GM12891 (cell line): ENCODE measurements at regions not wholly inside any gene's neighbourhood (a gene's known extent, or its start where the extent isn't known, plus 50 kb on each side); places are given as distances from the start of the nearest gene placed in this dataset.

Source experiments
- DNase-seq: peaks from one replicate; pipeline ENCODE4 v3.0.0; 2011; ENCODE audit warnings: low spot score; ENCODE audit not compliant: insufficient read length
- FAIRE-seq: peaks from 2 replicates; lab custom pipeline; 2011; peaks lifted over from hg19 to GRCh38; lab: Jason Lieb, UNC
- PAX5 ChIP-seq: IDR thresholded peaks from 2 replicates; pipeline ENCODE4 v1.6.1; 2011; ENCODE audit warnings: low read length, moderate library complexity, mild to moderate bottlenecking; ENCODE audit not compliant: insufficient read depth, severe bottlenecking
- POLR2A ChIP-seq: IDR thresholded peaks from 2 replicates; pipeline ENCODE4 v1.6.1; 2011; ENCODE audit warnings: low read depth, low read length, control low read depth
- POLR2AphosphoS5 ChIP-seq: IDR thresholded peaks from 2 replicates; pipeline ENCODE4 v1.6.1; 2011; ENCODE audit warnings: low read depth, low read length, control low read depth
- POU2F2 ChIP-seq: IDR thresholded peaks from 2 replicates; pipeline ENCODE4 v1.6.1; 2011; ENCODE audit warnings: low read depth, mild to moderate bottlenecking, control low read depth, low read length, moderate library complexity
- SPI1 ChIP-seq: IDR thresholded peaks from 2 replicates; pipeline ENCODE4 v1.6.1; 2011; ENCODE audit warnings: low read depth, low read length, control low read depth
- TAF1 ChIP-seq: IDR thresholded peaks from 2 replicates; pipeline ENCODE4 v1.6.1; 2011; ENCODE audit warnings: low read depth, low read length, control low read depth

- FAIRE-seq (no peak), DNase-seq (no peak)
- TF ChIP-seq POU2F2 (no peak), SPI1 (no peak), TAF1 (no peak), POLR2A (no peak), POLR2AphosphoS5 (no peak), PAX5 (no peak)
Observed at GRCh38 chrX:148385471-148385870, 114.9 kb upstream of the AFF2 start.

- TF ChIP-seq PAX5 (no peak), POLR2A (no peak), SPI1 (no peak), POU2F2 (no peak), TAF1 (no peak), POLR2AphosphoS5 (no peak)
- no peak for FAIRE-seq
- DNase-seq = no peak
Observed at GRCh38 chrX:148389629-148390028, 110.8 kb upstream of the AFF2 start.

- no peak for DNase-seq
- TF ChIP-seq PAX5 = no peak
- no peak for TF ChIP-seq SPI1
- no peak for TF ChIP-seq POU2F2
- TF ChIP-seq POLR2A = no peak
- TF ChIP-seq POLR2AphosphoS5 = no peak
- no peak for TF ChIP-seq TAF1
- no peak for FAIRE-seq
Observed at GRCh38 chrX:148412006-148412405, 88.4 kb upstream of the AFF2 start.

GRCh38 chrX:148416142-148416541, 84.3 kb upstream of the AFF2 start:
- FAIRE-seq = no peak
- DNase-seq = no peak
- no peak for TF ChIP-seq TAF1
- no peak for TF ChIP-seq POLR2AphosphoS5
- no peak for TF ChIP-seq SPI1

GRCh38 chrX:148416931-148417330, 83.5 kb upstream of the AFF2 start:
- no peak for FAIRE-seq
- TF ChIP-seq TAF1 (no peak), POLR2A (no peak), PAX5 (no peak), POU2F2 (no peak), SPI1 (no peak), POLR2AphosphoS5 (no peak)
- no peak for DNase-seq

GRCh38 chrX:148417934-148418333, 82.5 kb upstream of the AFF2 start:
- TF ChIP-seq TAF1 (no peak), POU2F2 (no peak), POLR2AphosphoS5 (no peak), POLR2A (no peak), SPI1 (no peak), PAX5 (no peak)
- FAIRE-seq (no peak), DNase-seq (no peak)

- DNase-seq (no peak), FAIRE-seq (no peak)
- TF ChIP-seq SPI1 = no peak
- TF ChIP-seq PAX5 = no peak
- no peak for TF ChIP-seq POLR2A
- no peak for TF ChIP-seq POLR2AphosphoS5
- no peak for TF ChIP-seq POU2F2
- TF ChIP-seq TAF1 = no peak
Observed at GRCh38 chrX:148422526-148422925, 77.9 kb upstream of the AFF2 start.

- FAIRE-seq = no peak
Observed at GRCh38 chrX:148424570-148424969, 75.8 kb upstream of the AFF2 start.

GRCh38 chrX:148426467-148426866, 74.0 kb upstream of the AFF2 start:
- no peak for FAIRE-seq
- DNase-seq = no peak
- TF ChIP-seq POLR2A (no peak), POU2F2 (no peak), POLR2AphosphoS5 (no peak)

More at GRCh38 chrX:148424570-148424969, 75.8 kb upstream of the AFF2 start:
- no peak for DNase-seq
- TF ChIP-seq POLR2A = no peak
- no peak for TF ChIP-seq POLR2AphosphoS5
- TF ChIP-seq SPI1 = no peak
- TF ChIP-seq POU2F2 = no peak
- no peak for TF ChIP-seq TAF1
- TF ChIP-seq PAX5 = no peak

- FAIRE-seq (no peak), DNase-seq (no peak)
- no peak for TF ChIP-seq PAX5
- no peak for TF ChIP-seq SPI1
Observed at GRCh38 chrX:148441387-148441786, 59.0 kb upstream of the AFF2 start.

- DNase-seq (no peak), FAIRE-seq (no peak)
- no peak for TF ChIP-seq POLR2AphosphoS5
Observed at GRCh38 chrX:148443216-148443615, 57.2 kb upstream of the AFF2 start.
